GM21390 (cell line): ENCODE measurements at regions not wholly inside any gene's neighbourhood (a gene's known extent, or its start where the extent isn't known, plus 50 kb on each side); places are given as distances from the start of the nearest gene placed in this dataset.

Source experiments
- ATAC-seq: cut with Tn5 transposase; IDR thresholded peaks from one replicate; pipeline ENCODE4 v1.9.1; 2021; ENCODE audit not compliant: unreplicated experiment

- no peak for ATAC-seq
These were observed 1521.5 kb downstream of the OTOL1 start for GRCh38 chr3:163018067-163018466.

- ATAC-seq = no peak
These were observed 1522.1 kb downstream of the OTOL1 start for GRCh38 chr3:163018664-163019063.

GRCh38 chr3:163019260-163019659 is 1522.7 kb downstream of the OTOL1 start:
- no peak for ATAC-seq

DNA sequence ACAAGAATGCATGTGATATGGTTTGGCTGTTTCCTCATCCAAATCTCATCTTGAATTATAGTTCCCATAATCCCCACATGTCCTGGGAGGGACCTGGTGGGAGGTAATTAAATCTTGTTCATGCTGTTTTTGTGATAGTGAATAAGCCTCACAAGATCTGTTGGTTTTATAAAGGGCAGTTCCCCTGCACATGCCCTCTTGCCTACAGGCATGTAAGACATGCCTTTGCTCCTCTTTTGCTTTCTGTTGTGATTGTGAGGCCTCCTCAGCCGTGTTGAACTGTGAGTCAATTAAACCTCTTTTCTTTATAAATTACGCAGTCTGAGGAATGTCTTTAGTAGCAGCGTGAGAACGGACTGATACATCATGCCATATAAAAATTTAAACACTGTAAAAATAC is 1537.0 kb downstream of the OTOL1 start:
- ATAC-seq = no peak

DNA sequence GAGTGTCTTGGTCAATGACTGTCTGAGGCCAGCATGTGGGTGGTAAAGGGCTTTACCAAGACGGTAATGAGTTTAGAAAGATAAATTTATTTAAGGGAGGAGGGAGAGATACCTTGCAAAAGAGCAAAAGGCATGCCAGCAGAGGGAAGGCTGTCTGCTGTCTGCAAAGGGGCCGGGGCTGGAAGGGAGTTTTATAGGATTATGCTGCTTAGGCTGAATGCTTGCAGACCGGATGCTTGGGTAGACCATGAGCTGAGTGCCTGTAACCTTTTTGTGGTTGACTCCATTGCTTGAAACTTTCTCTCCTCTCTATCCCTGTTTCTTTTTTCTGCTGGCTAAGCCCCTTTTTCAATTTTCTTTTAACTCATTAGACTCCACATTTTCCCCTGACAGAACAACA is 1543.0 kb downstream of the OTOL1 start:
- no peak for ATAC-seq

DNA sequence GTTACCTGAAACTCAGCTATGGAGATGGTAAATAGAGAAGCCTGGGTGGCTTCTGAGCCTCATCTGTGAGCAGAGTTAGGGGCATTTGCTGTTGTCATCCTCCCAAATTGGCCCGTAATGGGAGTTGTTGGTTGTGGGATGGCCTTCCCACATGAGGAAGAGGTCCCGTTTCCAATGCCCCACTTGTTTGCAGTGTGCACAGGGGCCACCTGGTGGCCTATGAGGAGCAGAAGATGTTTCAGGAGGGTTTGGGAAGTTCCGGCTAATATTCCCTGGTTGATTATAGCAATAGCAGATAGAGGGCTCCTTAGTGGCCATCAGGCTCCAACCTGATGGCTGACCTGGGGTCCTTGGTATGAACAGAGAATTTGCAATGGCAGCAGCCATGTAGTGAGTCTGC is 1546.5 kb downstream of the OTOL1 start:
- no peak for ATAC-seq

DNA sequence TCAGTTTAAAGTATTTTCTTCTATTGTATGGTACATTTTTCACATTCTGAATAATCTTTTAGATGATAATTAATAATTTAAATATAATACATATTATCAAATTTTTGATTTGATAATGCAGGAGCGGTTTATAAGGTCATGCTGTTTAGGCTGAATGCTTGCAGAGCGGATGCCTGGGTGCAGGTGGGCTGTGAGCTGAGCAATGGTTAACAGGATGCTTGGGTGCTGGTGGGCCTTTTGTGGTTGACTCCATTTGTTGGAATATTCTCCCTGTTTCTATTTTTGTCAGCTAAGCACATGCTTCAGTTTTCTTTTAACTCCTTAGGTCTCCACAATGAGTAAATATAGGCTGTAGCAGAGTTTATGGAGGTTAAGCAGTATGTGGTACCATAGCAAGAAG is 1549.3 kb downstream of the OTOL1 start:
- ATAC-seq = no peak

GRCh38 chr3:163048881-163049280 is 1552.3 kb downstream of the OTOL1 start:
- ATAC-seq = no peak

GRCh38 chr3:163056874-163057497 is 1560.4 kb downstream of the OTOL1 start:
- peak; percentile 65 for ATAC-seq

DNA sequence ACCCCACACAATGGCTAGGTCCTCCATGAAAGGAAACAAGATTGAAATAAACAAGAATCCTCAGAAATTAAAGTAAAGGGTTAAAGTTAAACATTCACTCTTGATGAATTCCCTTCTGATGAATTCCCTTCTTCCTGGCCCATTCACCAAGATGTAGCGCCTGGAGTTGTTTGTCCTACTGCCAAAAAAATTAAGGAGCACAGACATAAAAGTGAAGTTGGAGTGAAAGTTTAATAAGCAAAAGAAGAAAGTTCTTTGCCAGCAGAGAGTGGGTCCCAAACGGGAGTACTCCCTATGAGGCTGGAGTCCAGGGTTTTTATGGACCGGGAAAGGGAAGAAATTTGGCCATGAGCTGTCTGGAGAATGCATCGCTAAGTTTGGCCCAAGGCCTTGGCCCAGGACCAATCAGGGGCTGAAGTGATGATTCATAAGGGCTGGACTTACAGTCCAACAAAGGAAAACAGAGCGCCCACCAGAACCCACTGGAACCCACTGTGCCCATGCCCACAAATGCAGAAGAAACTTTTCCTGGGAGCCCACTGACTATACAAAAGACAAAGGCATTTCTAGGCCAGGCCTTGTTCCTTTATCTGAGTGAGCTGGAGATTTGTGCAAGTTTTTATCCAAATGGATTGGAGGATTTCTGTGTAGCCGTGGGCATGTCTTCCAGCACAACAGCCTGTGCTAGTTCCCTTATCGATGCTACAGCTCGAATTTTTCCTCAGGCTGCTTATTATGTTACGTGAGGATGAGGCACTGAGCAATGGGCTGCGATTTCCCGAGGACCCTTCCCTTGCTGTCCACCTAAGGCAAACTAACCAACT is 1561.6 kb downstream of the OTOL1 start:
- no peak for ATAC-seq

DNA sequence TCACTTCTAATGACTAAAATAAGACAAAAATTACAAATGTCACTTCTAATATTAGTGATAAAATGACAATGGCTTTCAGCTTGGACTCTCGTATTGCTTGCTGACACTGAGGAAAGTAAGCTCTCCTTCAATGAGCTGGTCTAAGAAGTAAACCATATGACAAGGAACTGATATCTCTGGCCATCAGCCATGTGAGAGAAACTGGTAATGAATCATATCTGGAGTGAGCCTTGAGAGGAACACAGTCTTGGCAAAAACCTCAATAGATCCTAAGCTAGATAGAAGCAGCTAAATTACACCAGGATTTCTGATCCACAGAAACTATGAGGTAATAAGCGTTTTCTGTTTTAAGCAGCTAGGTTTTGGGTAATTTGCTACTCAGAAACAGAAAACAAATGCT is 1575.1 kb downstream of the OTOL1 start:
- no peak for ATAC-seq
